B cell (primary cell): ENCODE measurements at regions not wholly inside any gene's neighbourhood (a gene's known extent, or its start where the extent isn't known, plus 50 kb on each side); places are given as distances from the start of the nearest gene placed in this dataset.

Experiments
- EZH2 ChIP-seq: IDR thresholded peaks from 2 replicates; pipeline ENCODE4 v1.6.1; 2012; ENCODE audit warnings: borderline replicate concordance, low read depth, mild to moderate bottlenecking, moderate library complexity, low read length; ENCODE audit not compliant: insufficient read depth, poor library complexity, severe bottlenecking
- TF ChIP-seq, protein P1 (sequence below): fragments of 200-600 bp; IDR thresholded peaks from one replicate; pipeline ENCODE4 v1.8.0; 2022; ENCODE audit warnings: antibody characterized with exemption, mild to moderate bottlenecking

DNA sequence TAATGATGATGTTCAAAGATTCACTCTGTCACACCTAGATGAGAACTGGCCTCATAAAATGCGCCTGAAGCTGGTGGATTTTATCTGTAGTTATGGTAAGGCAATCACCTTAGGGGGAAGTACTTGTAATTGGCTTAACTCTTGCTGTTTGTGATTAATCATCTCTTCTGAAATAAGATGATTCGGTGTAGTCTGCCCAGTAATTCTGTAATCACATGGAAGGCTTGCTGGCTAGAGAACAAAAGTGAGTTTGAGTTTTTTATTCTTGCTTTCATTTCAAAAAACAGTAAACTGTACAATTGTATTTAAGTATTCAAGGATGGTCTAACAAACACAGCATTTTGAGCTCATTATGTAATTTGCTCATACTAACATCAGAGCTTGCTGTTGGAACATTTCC is 72.1 kb downstream of the OTOL1 start:
- no peak for TF ChIP-seq EZH2
- TF ChIP-seq, protein P1, sequence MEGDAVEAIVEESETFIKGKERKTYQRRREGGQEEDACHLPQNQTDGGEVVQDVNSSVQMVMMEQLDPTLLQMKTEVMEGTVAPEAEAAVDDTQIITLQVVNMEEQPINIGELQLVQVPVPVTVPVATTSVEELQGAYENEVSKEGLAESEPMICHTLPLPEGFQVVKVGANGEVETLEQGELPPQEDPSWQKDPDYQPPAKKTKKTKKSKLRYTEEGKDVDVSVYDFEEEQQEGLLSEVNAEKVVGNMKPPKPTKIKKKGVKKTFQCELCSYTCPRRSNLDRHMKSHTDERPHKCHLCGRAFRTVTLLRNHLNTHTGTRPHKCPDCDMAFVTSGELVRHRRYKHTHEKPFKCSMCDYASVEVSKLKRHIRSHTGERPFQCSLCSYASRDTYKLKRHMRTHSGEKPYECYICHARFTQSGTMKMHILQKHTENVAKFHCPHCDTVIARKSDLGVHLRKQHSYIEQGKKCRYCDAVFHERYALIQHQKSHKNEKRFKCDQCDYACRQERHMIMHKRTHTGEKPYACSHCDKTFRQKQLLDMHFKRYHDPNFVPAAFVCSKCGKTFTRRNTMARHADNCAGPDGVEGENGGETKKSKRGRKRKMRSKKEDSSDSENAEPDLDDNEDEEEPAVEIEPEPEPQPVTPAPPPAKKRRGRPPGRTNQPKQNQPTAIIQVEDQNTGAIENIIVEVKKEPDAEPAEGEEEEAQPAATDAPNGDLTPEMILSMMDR, result no peak
